Midbrain (tissue), 1 donor: ENCODE measurements at regions not wholly inside any gene's neighbourhood (a gene's known extent, or its start where the extent isn't known, plus 50 kb on each side); places are given as distances from the start of the nearest gene placed in this dataset.
"Not testable (repeated sequence)": the region's sequence is repeated elsewhere in the genome, so short reads cannot be mapped to it uniquely, and the experiment has no call there.

Experiments
- DNase-seq: peaks from one replicate; lab custom pipeline; 2025; lab: John Stamatoyannopoulos, UW

GRCh38 chr15:31219221-31219620 lies 107.4 kb upstream of the KLF13 start:
- no peak for DNase-seq

- no peak for DNase-seq
These were observed 104.6 kb upstream of the KLF13 start for GRCh38 chr15:31221936-31222515.

- no peak for DNase-seq
These were observed 103.8 kb upstream of the KLF13 start for GRCh38 chr15:31222773-31223341.

GRCh38 chr15:31223478-31224350 lies 102.9 kb upstream of the KLF13 start:
- no peak for DNase-seq

GRCh38 chr15:31224661-31225060 lies 102.0 kb upstream of the KLF13 start:
- DNase-seq, result not testable (repeated sequence)

- DNase-seq, result no peak
These were observed 101.2 kb upstream of the KLF13 start for GRCh38 chr15:31225356-31225955.

- no peak for DNase-seq
These were observed 100.6 kb upstream of the KLF13 start for GRCh38 chr15:31226021-31226420.

GRCh38 chr15:31227235-31227634 lies 99.4 kb upstream of the KLF13 start:
- no peak for DNase-seq

GRCh38 chr15:31228011-31228484 lies 98.6 kb upstream of the KLF13 start:
- no peak for DNase-seq

- no peak for DNase-seq
These were observed 97.4 kb upstream of the KLF13 start for GRCh38 chr15:31228980-31229826.

GRCh38 chr15:31230630-31231485 lies 95.8 kb upstream of the KLF13 start:
- DNase-seq, result no peak

- no peak for DNase-seq
These were observed 91.8 kb upstream of the KLF13 start for GRCh38 chr15:31234815-31235214.

- DNase-seq, result no peak
These were observed 91.1 kb upstream of the KLF13 start for GRCh38 chr15:31235311-31236183.

- DNase-seq, result peak; percentile 27
These were observed 90.2 kb upstream of the KLF13 start for GRCh38 chr15:31236184-31237042.

- DNase-seq, result no peak
These were observed 89.7 kb upstream of the KLF13 start for GRCh38 chr15:31237043-31237324.

- DNase-seq, result no peak
These were observed 87.7 kb upstream of the KLF13 start for GRCh38 chr15:31238906-31239305.

- no peak for DNase-seq
These were observed 87.2 kb upstream of the KLF13 start for GRCh38 chr15:31239409-31239808.

- no peak for DNase-seq
These were observed 84.6 kb upstream of the KLF13 start for GRCh38 chr15:31241888-31242522.

- DNase-seq, result no peak
These were observed 82.7 kb upstream of the KLF13 start for GRCh38 chr15:31243895-31244294.
